ENCODE measurements at regions not wholly inside any gene's neighbourhood (a gene's known extent, or its start where the extent isn't known, plus 50 kb on each side); places are given as distances from the start of the nearest gene placed in this dataset.

DNA sequence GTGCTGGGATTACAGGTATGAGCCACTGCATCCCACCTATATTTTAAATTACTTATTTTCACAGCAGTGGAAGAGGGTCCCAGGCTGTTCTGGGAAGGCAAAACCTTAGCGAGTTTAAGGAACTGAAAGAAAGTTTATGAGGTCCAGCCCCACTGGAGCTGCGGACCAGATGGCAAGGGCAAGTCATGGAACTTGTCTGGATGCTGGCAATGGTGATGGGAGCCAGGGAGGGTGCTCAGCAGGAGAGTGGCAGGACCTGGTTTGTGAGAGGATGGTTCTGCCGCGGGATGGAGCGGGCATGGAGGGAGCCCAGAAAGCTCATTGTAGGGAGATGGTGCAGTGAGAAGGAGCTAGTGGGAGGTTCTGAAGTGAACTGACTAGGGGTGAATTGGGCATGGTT is 50.6 kb upstream of the SLC45A1 start:
- DNase-seq (ENCODE audit: extremely low spot score) = no peak
- TF ChIP-seq, protein P1, sequence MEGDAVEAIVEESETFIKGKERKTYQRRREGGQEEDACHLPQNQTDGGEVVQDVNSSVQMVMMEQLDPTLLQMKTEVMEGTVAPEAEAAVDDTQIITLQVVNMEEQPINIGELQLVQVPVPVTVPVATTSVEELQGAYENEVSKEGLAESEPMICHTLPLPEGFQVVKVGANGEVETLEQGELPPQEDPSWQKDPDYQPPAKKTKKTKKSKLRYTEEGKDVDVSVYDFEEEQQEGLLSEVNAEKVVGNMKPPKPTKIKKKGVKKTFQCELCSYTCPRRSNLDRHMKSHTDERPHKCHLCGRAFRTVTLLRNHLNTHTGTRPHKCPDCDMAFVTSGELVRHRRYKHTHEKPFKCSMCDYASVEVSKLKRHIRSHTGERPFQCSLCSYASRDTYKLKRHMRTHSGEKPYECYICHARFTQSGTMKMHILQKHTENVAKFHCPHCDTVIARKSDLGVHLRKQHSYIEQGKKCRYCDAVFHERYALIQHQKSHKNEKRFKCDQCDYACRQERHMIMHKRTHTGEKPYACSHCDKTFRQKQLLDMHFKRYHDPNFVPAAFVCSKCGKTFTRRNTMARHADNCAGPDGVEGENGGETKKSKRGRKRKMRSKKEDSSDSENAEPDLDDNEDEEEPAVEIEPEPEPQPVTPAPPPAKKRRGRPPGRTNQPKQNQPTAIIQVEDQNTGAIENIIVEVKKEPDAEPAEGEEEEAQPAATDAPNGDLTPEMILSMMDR (IDR thresholded peaks at IDR 0.05; ENCODE audit: control extremely low read depth, extremely low read depth, low read depth, missing control alignments) = no peak
- ChIA-PET CTCF (interaction anchor here (0.9 to 1.1 kb wide), 2 partner anchors 29 to 85 kb away, joined by 3 read pairs; no protein-coding TSS in a partner anchor), POLR2A (no interaction called here)

DNA sequence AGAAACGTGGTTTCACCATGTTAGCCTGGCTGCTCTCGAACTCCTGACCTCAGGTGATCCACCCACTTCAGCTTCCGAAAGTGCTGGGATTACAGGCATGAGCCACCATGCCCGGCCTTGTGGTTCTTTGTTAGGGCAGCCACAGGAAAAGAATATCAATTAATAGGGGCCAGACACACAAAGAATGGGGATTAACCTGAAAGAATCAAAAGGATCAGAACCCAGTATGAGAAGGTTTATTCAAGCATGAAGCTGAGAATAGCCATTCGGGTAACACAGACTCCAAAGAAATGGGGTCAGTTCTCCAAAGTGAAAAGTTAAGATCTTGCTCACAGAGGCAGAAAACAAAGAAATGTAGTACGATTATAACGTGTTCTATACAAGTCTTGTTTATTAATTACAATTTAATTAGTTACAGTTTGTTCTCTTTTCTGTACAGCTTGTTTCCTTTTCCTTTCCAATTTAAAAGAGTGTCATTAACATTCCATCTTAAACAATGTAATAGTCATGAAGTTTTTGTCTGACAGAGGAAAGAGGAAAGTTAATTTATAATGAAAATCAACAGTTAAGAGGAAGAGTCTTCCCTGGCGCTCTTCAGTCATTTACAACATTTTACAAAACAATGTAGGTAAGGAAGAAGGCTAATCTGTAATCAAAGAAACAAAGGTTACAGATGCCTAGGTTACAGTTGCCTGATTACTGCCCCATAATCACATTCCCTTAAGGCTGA is 51.3 kb upstream of the SLC45A1 start:
- no peak for DNase-seq (ENCODE audit: extremely low spot score)
- POLR2A ChIA-PET = interaction anchor here (0.7 kb wide), 1 partner anchor 133 kb away, joined by 7 read pairs; no protein-coding TSS in a partner anchor
- CTCF ChIA-PET = interaction anchor here (0.9 to 1.5 kb wide), 3 partner anchors 30 to 86 kb away, joined by 3 read pairs; no protein-coding TSS in a partner anchor
- TF ChIP-seq, protein P1 (IDR thresholded peaks at IDR 0.05; ENCODE audit: control extremely low read depth, extremely low read depth, low read depth, missing control alignments) = no peak

DNA sequence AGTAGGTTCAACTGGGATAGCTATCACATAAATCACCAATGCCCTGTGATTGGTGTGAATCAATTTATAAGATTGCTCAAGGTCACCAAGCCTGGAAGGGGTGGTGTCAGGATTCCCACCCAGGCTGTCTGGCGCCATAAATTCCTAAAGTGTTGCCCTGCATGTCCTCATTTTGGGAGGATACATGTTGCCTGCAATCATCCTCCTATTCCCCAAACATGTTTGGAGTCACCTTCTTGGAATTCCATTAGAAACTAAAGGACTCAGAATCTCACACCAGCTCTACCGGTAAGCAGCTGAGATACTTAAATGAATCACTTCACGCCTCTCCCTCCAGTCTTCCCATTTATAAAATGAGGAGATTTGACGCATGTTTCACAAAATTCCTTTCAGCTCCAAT is 54.1 kb upstream of the SLC45A1 start:
- POLR2A ChIA-PET = no interaction called here
- no peak for DNase-seq (ENCODE audit: extremely low spot score)
- TF ChIP-seq, protein P1 (IDR thresholded peaks at IDR 0.05; ENCODE audit: control extremely low read depth, extremely low read depth, low read depth, missing control alignments) = no peak
- CTCF ChIA-PET = interaction anchor here (1.3 kb wide), 2 partner anchors 11 to 12 kb away, joined by 3 read pairs; no protein-coding TSS in a partner anchor

DNA sequence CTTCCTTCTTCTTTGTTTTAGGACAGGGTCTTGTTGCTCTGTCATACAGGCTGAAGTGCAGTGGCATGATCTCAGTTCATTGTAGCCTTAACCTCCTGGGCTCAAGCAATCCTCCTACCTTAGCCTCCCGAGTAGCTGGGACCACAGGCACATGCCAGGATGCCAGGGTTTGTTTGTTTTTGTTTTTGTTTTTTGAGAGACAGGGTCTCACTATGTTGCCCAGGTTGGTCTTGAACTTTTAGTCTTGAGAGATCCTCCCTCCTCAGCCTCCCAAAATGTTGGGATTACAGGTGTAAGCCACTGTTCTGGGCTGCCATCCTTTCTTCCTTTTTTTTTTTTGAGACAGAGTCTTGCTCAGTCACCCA is 56.5 kb upstream of the SLC45A1 start:
- DNase-seq (ENCODE audit: extremely low spot score) = no peak
- TF ChIP-seq, protein P1 (IDR thresholded peaks at IDR 0.05; ENCODE audit: control extremely low read depth, extremely low read depth, low read depth, missing control alignments) = no peak
- POLR2A ChIA-PET = no interaction called here
- CTCF ChIA-PET = no interaction called here

DNA sequence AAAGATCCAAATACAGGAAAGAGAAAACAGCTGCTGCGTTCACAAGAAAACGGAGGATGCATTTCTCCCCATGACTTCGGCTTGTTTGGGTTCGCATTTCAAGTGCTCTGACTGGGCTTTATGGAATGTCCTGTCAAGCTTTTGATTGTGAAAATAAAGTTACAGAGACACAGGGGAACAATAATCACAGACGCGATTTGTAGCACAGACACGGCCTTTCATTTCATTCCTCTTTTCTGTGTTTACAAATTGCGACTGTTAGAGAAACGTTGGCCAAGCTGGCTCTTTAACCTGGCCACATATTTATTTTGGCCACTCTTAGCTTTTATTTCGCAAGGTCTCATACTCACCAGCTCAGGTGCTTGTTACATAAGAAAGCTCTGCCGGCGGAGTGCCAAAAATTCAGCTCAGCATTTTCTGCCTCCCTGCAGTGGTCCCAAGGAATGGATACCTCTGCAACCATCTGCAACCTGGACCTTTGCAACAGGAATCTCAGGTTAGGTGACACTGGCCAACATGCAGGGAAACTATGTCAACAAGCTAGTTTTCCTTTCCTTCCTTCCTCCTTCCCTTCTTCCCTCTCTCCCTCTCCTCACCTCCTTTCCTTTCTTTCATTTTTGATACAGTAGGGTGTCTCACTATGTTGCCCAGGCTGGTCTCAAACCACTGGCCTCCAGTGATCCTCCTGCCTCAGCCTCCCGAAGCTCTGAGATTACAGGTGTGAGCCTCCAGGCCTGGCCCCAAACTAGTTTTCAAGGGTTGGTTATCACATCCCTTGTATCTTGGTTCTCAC is 58.2 kb upstream of the SLC45A1 start:
- TF ChIP-seq, protein P1 (IDR thresholded peaks at IDR 0.05; ENCODE audit: control extremely low read depth, extremely low read depth, low read depth, missing control alignments) = no peak
- ChIA-PET CTCF (interaction anchor here (0.8 kb wide), 1 partner anchor 12 kb away, joined by 3 read pairs; no protein-coding TSS in a partner anchor), POLR2A (no interaction called here)
- DNase-seq (ENCODE audit: extremely low spot score) = no peak

DNA sequence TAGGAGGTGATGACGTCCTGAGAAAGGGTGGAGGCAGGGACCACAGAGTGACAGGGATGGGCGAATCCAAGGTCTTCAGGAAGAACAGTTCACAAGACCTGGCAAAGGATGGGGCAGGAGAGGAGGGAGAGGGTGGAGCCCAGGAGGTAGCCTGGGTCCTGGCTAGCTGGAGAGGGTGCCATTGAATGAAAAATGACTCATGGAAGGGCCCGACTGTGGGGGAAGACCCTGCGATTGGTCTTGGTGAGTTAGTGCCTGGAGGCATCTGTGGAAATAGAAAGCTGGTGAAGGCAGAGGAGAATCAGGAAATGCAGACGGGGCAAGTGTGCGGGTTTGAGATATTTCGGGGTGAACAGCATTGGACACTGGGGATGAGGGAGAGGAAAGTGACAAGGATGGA is 60.3 kb upstream of the SLC45A1 start:
- TF ChIP-seq, protein P1 (IDR thresholded peaks at IDR 0.05; ENCODE audit: control extremely low read depth, extremely low read depth, low read depth, missing control alignments) = no peak
- CTCF ChIA-PET = no interaction called here
- POLR2A ChIA-PET = no interaction called here
- DNase-seq (ENCODE audit: extremely low spot score) = no peak

Data from GM10248 (cell line).